GM23338 (cell line): ENCODE measurements at regions not wholly inside any gene's neighbourhood (a gene's known extent, or its start where the extent isn't known, plus 50 kb on each side); places are given as distances from the start of the nearest gene placed in this dataset.

Experiments
- CREB1 ChIP-seq: fragments of 250-450 bp; sonication (Bioruptor Pico); IDR thresholded peaks from 2 replicates; pipeline ENCODE4 v1.5.0; 2020; ENCODE audit warnings: low read depth, mild to moderate bottlenecking, moderate library complexity
- EZH2 ChIP-seq: fragments of 200-600 bp; sonication (generic); IDR thresholded peaks from one replicate; pipeline ENCODE4 v1.8.0; 2017; ENCODE audit warnings: antibody characterized with exemption, mild to moderate bottlenecking, low read depth; ENCODE audit not compliant: unreplicated experiment
- EZH2phosphoT487 ChIP-seq: fragments of 200-600 bp; sonication (generic); IDR thresholded peaks from one replicate; pipeline ENCODE4 v1.8.1; 2018; ENCODE audit warnings: antibody characterized with exemption; ENCODE audit not compliant: unreplicated experiment
- JUNB ChIP-seq: IDR thresholded peaks from one replicate; pipeline ENCODE4 v1.6.1; 2016; ENCODE audit warnings: antibody characterized with exemption; ENCODE audit not compliant: unreplicated experiment
- NANOG ChIP-seq: IDR thresholded peaks from 2 replicates; pipeline ENCODE4 v1.6.1; 2016; ENCODE audit warnings: antibody characterized with exemption, borderline replicate concordance
- POLR2AphosphoS5 ChIP-seq: IDR thresholded peaks from 2 replicates; pipeline ENCODE4 v1.6.1; 2016; ENCODE audit warnings: antibody characterized with exemption, low read depth
- ZNF114 ChIP-seq: fragments of 250-450 bp; sonication (Bioruptor Pico); IDR thresholded peaks from 2 replicates; pipeline ENCODE4 v1.5.0; 2020; ENCODE audit warnings: mild to moderate bottlenecking, moderate library complexity
- TF ChIP-seq, protein P1 (sequence below), 2 experiments: fragments of 200-600 bp in 1 of 2; sonication (generic) in 1 of 2; conservative IDR thresholded peaks; 2 replicates each; pipeline versions ENCODE4 v1.5.1 to v1.6.1; 2016 to 2017; ENCODE audit warnings: antibody characterized with exemption in 2 of 2, low read depth in 2 of 2, mild to moderate bottlenecking in 2 of 2, moderate library complexity in 1 of 2
- TF ChIP-seq, protein P2 (sequence below): IDR thresholded peaks from one replicate; pipeline ENCODE4 v1.6.1; 2018; ENCODE audit warnings: antibody characterized with exemption; ENCODE audit not compliant: unreplicated experiment
- TF ChIP-seq, protein P3 (sequence below): IDR thresholded peaks from 2 replicates; pipeline ENCODE4 v1.6.1; 2016; ENCODE audit warnings: antibody characterized with exemption
- TF ChIP-seq, protein P4 (sequence below): fragments of 250-450 bp; sonication (Bioruptor Pico); IDR thresholded peaks from 2 replicates; pipeline ENCODE4 v1.5.0; 2020; ENCODE audit warnings: mild to moderate bottlenecking, moderate library complexity

DNA sequence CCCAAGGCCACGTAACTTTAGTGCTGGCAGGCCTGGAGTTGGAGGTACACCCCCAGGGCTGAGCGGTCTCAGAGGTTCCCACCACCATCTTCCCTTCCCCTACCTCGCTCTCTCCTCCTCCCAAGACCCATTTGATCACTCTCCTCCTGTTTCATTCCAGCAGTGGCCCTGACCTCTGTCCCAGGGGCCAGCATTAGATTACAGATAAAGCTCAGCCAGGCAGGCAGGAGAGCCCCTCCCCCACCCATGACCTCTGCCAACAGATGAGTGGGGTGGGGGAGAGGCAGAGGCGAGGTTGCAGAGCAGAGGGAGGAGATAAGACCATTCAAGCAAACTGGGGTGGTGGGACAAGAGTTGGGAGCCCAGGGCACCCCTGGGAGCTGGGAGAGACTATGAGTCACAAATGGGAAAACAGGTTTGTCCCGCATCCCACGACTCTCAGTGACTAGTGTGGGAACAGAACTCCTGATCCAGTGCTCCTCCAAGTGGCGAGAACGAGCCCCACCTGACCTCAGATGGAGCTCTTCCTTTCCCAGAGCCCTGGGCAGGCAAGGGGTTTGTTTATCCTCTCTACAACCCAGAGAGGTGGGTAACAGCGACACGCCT is 367.9 kb downstream of the MN1 start:
- TF ChIP-seq, protein P1, sequence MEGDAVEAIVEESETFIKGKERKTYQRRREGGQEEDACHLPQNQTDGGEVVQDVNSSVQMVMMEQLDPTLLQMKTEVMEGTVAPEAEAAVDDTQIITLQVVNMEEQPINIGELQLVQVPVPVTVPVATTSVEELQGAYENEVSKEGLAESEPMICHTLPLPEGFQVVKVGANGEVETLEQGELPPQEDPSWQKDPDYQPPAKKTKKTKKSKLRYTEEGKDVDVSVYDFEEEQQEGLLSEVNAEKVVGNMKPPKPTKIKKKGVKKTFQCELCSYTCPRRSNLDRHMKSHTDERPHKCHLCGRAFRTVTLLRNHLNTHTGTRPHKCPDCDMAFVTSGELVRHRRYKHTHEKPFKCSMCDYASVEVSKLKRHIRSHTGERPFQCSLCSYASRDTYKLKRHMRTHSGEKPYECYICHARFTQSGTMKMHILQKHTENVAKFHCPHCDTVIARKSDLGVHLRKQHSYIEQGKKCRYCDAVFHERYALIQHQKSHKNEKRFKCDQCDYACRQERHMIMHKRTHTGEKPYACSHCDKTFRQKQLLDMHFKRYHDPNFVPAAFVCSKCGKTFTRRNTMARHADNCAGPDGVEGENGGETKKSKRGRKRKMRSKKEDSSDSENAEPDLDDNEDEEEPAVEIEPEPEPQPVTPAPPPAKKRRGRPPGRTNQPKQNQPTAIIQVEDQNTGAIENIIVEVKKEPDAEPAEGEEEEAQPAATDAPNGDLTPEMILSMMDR (conservative IDR thresholded peaks at IDR 0.05; ENCODE audit: low read depth in 2 of 2) = no peak
- TF ChIP-seq, protein P2, sequence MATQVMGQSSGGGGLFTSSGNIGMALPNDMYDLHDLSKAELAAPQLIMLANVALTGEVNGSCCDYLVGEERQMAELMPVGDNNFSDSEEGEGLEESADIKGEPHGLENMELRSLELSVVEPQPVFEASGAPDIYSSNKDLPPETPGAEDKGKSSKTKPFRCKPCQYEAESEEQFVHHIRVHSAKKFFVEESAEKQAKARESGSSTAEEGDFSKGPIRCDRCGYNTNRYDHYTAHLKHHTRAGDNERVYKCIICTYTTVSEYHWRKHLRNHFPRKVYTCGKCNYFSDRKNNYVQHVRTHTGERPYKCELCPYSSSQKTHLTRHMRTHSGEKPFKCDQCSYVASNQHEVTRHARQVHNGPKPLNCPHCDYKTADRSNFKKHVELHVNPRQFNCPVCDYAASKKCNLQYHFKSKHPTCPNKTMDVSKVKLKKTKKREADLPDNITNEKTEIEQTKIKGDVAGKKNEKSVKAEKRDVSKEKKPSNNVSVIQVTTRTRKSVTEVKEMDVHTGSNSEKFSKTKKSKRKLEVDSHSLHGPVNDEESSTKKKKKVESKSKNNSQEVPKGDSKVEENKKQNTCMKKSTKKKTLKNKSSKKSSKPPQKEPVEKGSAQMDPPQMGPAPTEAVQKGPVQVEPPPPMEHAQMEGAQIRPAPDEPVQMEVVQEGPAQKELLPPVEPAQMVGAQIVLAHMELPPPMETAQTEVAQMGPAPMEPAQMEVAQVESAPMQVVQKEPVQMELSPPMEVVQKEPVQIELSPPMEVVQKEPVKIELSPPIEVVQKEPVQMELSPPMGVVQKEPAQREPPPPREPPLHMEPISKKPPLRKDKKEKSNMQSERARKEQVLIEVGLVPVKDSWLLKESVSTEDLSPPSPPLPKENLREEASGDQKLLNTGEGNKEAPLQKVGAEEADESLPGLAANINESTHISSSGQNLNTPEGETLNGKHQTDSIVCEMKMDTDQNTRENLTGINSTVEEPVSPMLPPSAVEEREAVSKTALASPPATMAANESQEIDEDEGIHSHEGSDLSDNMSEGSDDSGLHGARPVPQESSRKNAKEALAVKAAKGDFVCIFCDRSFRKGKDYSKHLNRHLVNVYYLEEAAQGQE = no peak
- TF ChIP-seq EZH2 (no peak), ZNF114 (CRISPR knock-in tag) (no peak), POLR2AphosphoS5 (no peak), CREB1 (no peak), EZH2phosphoT487 (no peak), NANOG (no peak), JUNB (no peak)
- TF ChIP-seq, protein P3, sequence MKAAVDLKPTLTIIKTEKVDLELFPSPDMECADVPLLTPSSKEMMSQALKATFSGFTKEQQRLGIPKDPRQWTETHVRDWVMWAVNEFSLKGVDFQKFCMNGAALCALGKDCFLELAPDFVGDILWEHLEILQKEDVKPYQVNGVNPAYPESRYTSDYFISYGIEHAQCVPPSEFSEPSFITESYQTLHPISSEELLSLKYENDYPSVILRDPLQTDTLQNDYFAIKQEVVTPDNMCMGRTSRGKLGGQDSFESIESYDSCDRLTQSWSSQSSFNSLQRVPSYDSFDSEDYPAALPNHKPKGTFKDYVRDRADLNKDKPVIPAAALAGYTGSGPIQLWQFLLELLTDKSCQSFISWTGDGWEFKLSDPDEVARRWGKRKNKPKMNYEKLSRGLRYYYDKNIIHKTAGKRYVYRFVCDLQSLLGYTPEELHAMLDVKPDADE = no peak
- TF ChIP-seq, protein P4, sequence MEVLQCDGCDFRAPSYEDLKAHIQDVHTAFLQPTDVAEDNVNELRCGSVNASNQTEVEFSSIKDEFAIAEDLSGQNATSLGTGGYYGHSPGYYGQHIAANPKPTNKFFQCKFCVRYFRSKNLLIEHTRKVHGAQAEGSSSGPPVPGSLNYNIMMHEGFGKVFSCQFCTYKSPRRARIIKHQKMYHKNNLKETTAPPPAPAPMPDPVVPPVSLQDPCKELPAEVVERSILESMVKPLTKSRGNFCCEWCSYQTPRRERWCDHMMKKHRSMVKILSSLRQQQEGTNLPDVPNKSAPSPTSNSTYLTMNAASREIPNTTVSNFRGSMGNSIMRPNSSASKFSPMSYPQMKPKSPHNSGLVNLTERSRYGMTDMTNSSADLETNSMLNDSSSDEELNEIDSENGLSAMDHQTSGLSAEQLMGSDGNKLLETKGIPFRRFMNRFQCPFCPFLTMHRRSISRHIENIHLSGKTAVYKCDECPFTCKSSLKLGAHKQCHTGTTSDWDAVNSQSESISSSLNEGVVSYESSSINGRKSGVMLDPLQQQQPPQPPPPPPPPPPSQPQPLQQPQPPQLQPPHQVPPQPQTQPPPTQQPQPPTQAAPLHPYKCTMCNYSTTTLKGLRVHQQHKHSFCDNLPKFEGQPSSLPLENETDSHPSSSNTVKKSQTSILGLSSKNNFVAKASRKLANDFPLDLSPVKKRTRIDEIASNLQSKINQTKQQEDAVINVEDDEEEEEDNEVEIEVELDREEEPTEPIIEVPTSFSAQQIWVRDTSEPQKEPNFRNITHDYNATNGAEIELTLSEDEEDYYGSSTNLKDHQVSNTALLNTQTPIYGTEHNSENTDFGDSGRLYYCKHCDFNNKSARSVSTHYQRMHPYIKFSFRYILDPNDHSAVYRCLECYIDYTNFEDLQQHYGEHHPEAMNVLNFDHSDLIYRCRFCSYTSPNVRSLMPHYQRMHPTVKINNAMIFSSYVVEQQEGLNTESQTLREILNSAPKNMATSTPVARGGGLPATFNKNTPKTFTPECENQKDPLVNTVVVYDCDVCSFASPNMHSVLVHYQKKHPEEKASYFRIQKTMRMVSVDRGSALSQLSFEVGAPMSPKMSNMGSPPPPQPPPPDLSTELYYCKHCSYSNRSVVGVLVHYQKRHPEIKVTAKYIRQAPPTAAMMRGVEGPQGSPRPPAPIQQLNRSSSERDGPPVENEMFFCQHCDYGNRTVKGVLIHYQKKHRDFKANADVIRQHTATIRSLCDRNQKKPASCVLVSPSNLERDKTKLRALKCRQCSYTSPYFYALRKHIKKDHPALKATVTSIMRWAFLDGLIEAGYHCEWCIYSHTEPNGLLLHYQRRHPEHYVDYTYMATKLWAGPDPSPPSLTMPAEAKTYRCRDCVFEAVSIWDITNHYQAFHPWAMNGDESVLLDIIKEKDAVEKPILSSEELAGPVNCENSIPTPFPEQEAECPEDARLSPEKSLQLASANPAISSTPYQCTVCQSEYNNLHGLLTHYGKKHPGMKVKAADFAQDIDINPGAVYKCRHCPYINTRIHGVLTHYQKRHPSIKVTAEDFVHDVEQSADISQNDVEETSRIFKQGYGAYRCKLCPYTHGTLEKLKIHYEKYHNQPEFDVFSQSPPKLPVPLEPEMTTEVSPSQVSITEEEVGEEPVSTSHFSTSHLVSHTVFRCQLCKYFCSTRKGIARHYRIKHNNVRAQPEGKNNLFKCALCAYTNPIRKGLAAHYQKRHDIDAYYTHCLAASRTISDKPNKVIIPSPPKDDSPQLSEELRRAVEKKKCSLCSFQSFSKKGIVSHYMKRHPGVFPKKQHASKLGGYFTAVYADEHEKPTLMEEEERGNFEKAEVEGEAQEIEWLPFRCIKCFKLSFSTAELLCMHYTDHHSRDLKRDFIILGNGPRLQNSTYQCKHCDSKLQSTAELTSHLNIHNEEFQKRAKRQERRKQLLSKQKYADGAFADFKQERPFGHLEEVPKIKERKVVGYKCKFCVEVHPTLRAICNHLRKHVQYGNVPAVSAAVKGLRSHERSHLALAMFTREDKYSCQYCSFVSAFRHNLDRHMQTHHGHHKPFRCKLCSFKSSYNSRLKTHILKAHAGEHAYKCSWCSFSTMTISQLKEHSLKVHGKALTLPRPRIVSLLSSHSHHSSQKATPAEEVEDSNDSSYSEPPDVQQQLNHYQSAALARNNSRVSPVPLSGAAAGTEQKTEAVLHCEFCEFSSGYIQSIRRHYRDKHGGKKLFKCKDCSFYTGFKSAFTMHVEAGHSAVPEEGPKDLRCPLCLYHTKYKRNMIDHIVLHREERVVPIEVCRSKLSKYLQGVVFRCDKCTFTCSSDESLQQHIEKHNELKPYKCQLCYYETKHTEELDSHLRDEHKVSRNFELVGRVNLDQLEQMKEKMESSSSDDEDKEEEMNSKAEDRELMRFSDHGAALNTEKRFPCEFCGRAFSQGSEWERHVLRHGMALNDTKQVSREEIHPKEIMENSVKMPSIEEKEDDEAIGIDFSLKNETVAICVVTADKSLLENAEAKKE (CRISPR knock-in tag) = no peak
